ENCODE measurements at regions not wholly inside any gene's neighbourhood (a gene's known extent, or its start where the extent isn't known, plus 50 kb on each side); places are given as distances from the start of the nearest gene placed in this dataset.

GRCh38 chr11:134890446-134890845, 478.4 kb upstream of the B3GAT1 start:
- H3K27me3 ChIP-seq (ENCODE audit: control insufficient read depth, insufficient read depth, low read length), result no peaks in the 10 kb centered on the region; the same call in 1 of the 2 replicates
- in situ Hi-C loops (cut with HindIII; ENCODE audit: low pct_unique_long_range_greater_than_20kb, low sequenced_read_pairs), result no loop called here
- TF ChIP-seq POLR2AphosphoS5 (IDR thresholded peaks at IDR 0.05; ENCODE audit: low read depth, low read length) (no peak), TCF7L2 (IDR thresholded peaks at IDR 0.05; ENCODE audit: low read depth, low read length) (no peak), SIN3A (IDR thresholded peaks at IDR 0.05; ENCODE audit: borderline replicate concordance, insufficient read depth, low read depth, low read length) (no peak), REST (IDR thresholded peaks at IDR 0.05; ENCODE audit: insufficient read depth in 1 of 2, low read depth in 2 of 2, low read length in 1 of 2) (no peak), CTCF (IDR thresholded peaks at IDR 0.05) (no peak)
- no peak overlapping the region for H3K27ac ChIP-seq (ENCODE audit: low read length)
- no peaks in the 10 kb centered on the region for H3K36me3 ChIP-seq (ENCODE audit: control insufficient read depth, insufficient read depth, low read length)
- ChIA-PET POLR2A (no interaction called here), CTCF (no interaction called here)
- no peak for ATAC-seq
- H3K4me3 ChIP-seq (ENCODE audit: low read depth in 2 of 2, low read length in 2 of 2), result no peak overlapping the region
- no peaks in the 10 kb centered on the region; the same call in 1 of the 2 replicates for H3K9me3 ChIP-seq (ENCODE audit: control insufficient read depth, insufficient read depth, low read depth, low read length)
- intact Hi-C loops (cut with micrococcal nuclease; ENCODE audit: unreplicated experiment), result no loop called here
- H3K4me1 ChIP-seq (ENCODE audit: control insufficient read depth, insufficient read depth, low read length), result no peaks in the 10 kb centered on the region; the same call in 1 of the 2 replicates
- BruUV-seq (replicated peaks), result no TSS peak
- no peak for DNase-seq (ENCODE audit: low read depth, low spot score)

DNA sequence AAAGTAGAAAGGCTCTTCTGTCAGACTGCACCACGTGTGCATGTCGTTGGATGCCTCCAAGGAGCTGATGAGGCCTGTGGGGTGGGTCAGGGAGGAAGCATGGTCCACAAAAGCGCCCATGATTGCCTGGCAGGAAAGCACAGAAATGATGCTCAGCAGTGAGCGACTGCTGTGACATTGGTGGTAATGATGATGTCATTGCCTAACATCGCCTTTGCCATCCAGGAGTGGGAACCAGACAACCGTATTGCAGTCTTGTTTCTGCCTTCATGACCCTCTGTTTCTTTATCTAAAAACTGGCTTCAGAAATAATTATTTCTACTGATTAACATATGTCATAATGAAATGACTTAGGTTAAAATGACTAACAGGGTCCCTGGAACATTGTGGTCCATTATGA, 477.8 kb upstream of the B3GAT1 start:
- no TSS peak for BruUV-seq (replicated peaks)
- Histone ChIP-seq H3K9me3 (ENCODE audit: control insufficient read depth, insufficient read depth, low read depth, low read length) (no peaks in the 10 kb centered on the region; the same call in 1 of the 2 replicates), H3K4me1 (ENCODE audit: control insufficient read depth, insufficient read depth, low read length) (no peaks in the 10 kb centered on the region; the same call in 1 of the 2 replicates), H3K4me3 (ENCODE audit: low read depth in 2 of 2, low read length in 2 of 2) (no peak overlapping the region), H3K27ac (ENCODE audit: low read length) (no peak overlapping the region), H3K27me3 (ENCODE audit: control insufficient read depth, insufficient read depth, low read length) (no peaks in the 10 kb centered on the region; the same call in 1 of the 2 replicates), H3K36me3 (ENCODE audit: control insufficient read depth, insufficient read depth, low read length) (no peaks in the 10 kb centered on the region)
- in situ Hi-C loops (cut with HindIII; ENCODE audit: low pct_unique_long_range_greater_than_20kb, low sequenced_read_pairs), result no loop called here
- intact Hi-C loops (cut with micrococcal nuclease; ENCODE audit: unreplicated experiment), result no loop called here
- ATAC-seq (no peak), DNase-seq (ENCODE audit: low read depth, low spot score) (no peak)
- CTCF ChIA-PET, result no interaction called here
- POLR2A ChIA-PET, result no interaction called here
- TF ChIP-seq CTCF (IDR thresholded peaks at IDR 0.05) (no peak), REST (IDR thresholded peaks at IDR 0.05; ENCODE audit: insufficient read depth in 1 of 2, low read depth in 2 of 2, low read length in 1 of 2) (no peak), TCF7L2 (IDR thresholded peaks at IDR 0.05; ENCODE audit: low read depth, low read length) (no peak), POLR2AphosphoS5 (IDR thresholded peaks at IDR 0.05; ENCODE audit: low read depth, low read length) (no peak), SIN3A (IDR thresholded peaks at IDR 0.05; ENCODE audit: borderline replicate concordance, insufficient read depth, low read depth, low read length) (no peak)

All from Panc1 (cell line).